ENCODE measurements at regions not wholly inside any gene's neighbourhood (a gene's known extent, or its start where the extent isn't known, plus 50 kb on each side); places are given as distances from the start of the nearest gene placed in this dataset.
"Not testable (repeated sequence)": the region's sequence is repeated elsewhere in the genome, so short reads cannot be mapped to it uniquely, and the experiment has no call there.

- DNase-seq (ENCODE audit: low read depth in 2 of 2): peak; percentile 50 to 64
Measured at GRCh38 chr14:106518054-106518943, 991.9 kb downstream of the TMEM121 start.

DNA sequence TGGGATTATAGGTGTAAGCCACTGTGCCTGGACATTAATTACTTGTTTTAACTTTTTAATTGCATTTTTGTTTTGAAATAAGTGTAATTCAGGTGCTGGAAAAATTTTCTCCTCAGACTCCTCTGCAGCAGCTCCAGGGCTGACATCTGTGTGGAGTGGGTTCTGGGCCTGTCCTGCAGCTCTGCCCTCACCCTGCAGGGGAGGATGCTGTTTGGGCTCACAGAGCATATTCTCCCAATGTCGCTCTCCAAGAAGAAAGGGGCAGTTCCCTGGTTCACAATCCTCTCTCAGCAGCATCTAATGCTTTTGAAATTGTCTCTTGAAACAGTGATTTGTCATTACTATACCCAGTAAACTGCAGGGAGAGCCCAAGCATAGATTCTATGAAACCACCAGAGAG is 995.7 kb downstream of the TMEM121 start:
- not testable (repeated sequence) for DNase-seq (ENCODE audit: low read depth in 2 of 2)

- no peak for DNase-seq (ENCODE audit: low read depth in 2 of 2)
Measured at GRCh38 chr14:106522990-106523389, 996.6 kb downstream of the TMEM121 start.

- no peak for DNase-seq (ENCODE audit: low read depth in 2 of 2)
Measured at GRCh38 chr14:106528717-106529116, 1002.3 kb downstream of the TMEM121 start.

GRCh38 chr14:106530031-106530422 is 1003.6 kb downstream of the TMEM121 start:
- DNase-seq (ENCODE audit: low read depth in 2 of 2): no peak

- DNase-seq (ENCODE audit: low read depth in 2 of 2): peak; percentile 49 to 60
Measured at GRCh38 chr14:106530423-106531107, 1004.2 kb downstream of the TMEM121 start.

DNA sequence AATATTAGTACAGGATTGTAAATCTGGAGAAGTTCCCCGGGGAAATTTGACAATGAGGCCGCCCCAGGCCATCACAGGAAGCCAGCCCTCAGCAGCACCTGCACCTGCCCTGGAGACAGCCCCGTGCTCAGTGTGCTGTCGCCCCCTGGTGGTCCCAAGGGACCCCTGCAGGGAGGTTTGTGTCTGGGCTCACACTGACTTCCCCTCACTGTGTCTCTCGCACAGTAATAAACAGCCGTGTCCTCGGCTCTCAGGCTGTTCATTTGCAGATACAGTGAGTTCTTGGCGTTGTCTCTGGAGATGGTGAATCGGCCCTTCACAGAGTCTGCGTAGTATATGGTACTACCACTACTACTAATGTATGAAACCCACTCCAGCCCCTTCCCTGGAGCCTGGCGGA is 1011.2 kb downstream of the TMEM121 start:
- DNase-seq (ENCODE audit: low read depth in 2 of 2): not testable (repeated sequence)

GRCh38 chr14:106538201-106538600 is 1011.8 kb downstream of the TMEM121 start:
- DNase-seq (ENCODE audit: low read depth in 2 of 2): no peak

DNA sequence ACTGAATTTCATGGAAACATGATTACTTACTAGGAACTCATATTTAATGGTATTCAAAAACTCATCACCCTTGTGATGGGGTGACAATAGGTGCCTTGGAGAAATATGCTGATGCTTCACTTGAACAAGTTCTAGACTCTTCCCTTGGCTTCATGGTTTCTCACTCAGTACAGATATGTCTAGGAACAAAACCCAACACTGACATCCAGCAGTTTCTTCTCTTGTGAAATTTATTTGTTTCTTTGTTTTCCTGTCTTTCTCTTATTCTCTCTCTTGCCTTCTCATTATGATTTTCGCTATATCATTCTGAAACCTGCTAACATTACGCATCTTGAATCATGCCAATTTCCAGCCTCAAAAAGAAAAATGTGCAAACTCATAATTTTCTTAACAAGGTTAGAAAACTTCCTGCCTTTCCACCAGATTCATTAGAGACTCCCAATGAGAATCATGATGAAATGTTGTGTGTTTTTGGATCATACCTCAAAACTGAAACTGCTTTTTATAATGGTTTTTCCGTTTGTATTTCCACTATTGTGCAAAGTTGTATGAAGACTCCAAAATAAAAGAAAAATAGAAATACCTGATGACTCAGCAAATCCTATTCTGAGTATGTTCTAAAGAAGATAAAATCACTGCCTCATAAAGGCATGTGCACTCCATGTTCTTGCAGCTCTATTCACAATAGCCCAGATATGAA is 1021.5 kb downstream of the TMEM121 start:
- no peak for DNase-seq (ENCODE audit: low read depth in 2 of 2)

- DNase-seq (ENCODE audit: low read depth in 2 of 2): no peak
Measured at GRCh38 chr14:106549064-106549463, 1022.7 kb downstream of the TMEM121 start.

DNA sequence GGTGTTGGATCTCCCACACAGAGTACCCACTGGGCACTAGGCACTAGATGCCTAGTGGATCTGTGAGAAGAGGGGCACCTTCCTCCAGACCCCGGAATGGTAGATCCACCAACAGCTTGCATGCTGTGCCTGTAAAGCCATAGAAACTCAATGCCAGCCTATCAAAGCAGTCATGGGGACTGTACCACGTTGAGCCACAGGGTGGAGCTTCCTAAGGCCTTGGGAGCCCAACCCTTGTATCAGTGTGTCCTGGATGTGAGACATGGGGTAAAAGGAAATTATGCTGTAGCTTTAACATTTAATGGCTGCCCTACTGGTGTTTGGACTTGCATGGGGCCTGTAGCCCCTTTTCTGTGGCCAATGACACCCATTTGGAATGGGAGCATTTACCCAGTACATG is 1024.9 kb downstream of the TMEM121 start:
- DNase-seq (ENCODE audit: low read depth in 2 of 2): no peak

DNA sequence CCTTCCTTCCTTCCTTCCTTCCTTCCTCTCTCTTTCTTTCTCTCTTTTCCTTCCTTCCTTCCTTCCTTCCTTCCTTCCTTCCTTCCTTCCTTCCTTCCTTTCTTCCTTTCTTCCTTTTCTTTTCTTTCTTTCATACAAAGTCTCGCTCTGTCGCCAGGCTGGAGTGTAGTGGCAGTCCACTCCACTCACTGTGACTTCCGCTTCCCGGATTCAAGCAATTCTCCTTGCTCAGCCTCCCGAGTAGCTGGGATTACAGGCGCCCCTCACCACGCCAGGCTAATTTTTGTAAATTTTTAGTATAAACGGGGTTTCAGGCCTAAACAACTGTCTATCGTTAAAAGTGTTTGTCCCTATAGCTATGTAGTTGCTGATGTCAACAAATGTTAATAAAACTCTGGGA is 1029.8 kb downstream of the TMEM121 start:
- not testable (repeated sequence) for DNase-seq (ENCODE audit: low read depth in 2 of 2)

- DNase-seq (ENCODE audit: low read depth in 2 of 2): peak; percentile 58
Measured at GRCh38 chr14:106556665-106557289, 1030.4 kb downstream of the TMEM121 start.

- no peak for DNase-seq (ENCODE audit: low read depth in 2 of 2)
Measured at GRCh38 chr14:106562451-106562850, 1036.1 kb downstream of the TMEM121 start.

- DNase-seq (ENCODE audit: low read depth in 2 of 2): peak; percentile 29 to 34
Measured at GRCh38 chr14:106564058-106564643, 1037.8 kb downstream of the TMEM121 start.

- DNase-seq (ENCODE audit: low read depth in 2 of 2): no peak
Measured at GRCh38 chr14:106578481-106578880, 1052.1 kb downstream of the TMEM121 start.

DNA sequence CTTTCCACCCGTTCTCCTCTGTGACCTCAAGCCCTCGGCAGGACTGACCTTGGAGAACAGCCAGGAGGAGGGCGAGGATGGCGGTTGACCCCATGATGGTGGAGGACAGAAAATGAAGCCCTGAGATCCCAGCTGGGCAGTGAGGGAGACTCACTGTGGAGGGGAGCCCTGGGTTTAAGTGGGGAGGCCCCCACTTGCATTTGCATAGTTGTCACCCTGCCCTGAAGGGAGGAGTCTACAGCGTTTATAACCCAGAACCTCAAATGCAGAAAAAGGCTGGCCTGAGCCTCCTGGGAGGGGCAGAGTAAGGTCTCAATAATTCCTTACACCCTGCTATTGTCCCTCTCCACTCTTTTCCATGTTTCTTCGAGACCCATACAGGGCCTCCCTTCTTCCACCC is 1052.7 kb downstream of the TMEM121 start:
- DNase-seq (ENCODE audit: low read depth in 2 of 2): no peak

- no peak for DNase-seq (ENCODE audit: low read depth in 2 of 2)
Measured at GRCh38 chr14:106585692-106586091, 1059.3 kb downstream of the TMEM121 start.

DNA sequence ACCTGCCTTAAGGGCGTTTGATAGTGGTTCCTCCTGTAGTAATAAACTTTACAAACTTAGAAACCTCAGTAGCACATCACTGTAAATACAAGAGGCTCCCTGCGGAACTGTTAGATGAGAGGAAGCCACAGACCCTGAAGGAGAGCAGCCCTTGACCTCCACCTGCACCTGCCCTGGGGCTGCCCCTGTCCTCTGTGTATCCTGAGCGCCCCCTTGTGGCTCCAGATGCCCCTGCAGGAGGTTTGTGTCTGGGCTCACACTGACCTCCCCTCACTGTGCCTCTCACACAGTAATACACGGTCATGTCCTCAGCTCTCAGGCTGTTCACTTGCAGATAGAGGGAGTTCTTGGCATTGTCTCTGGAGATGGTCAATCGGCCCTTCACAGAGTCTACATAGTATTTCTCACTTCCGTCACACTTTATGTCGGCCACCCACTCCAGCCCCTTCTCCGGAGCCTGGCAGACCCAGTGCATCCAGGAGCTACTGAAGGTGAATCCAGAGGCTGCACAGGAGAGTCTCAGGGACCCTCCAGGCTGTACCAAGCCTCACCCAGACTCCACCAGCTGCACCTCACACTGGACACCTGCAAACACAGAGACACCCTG is 1059.8 kb downstream of the TMEM121 start:
- peak; percentile 44 for DNase-seq (ENCODE audit: low read depth in 2 of 2)

DNA sequence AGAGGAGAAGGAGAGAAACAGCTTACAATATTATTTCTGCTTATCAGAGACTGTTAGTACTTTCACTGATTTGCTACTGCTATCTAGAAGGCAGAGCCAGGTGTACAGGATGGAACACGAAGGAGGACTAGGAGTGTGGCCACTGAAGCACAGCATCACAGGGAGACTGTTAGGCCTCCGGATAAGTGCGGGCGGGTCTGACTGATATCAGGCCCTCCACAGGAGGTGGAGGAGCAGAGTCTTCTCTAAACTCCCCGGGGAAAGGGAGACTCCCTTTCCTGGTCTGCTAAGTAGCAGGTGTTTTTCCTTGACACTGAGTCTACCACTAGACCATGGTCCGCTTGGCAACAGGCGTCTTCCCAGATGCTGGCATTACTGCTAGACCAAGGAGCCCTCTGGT is 1065.2 kb downstream of the TMEM121 start:
- not testable (repeated sequence) for DNase-seq (ENCODE audit: low read depth in 2 of 2)
